HUDEP-2 (cell line): ENCODE measurements at regions not wholly inside any gene's neighbourhood (a gene's known extent, or its start where the extent isn't known, plus 50 kb on each side); places are given as distances from the start of the nearest gene placed in this dataset.
A peak's percentile ranks its signal among the peaks of the same experiment; 100 is the strongest.
"Not testable (repeated sequence)": the region's sequence is repeated elsewhere in the genome, so short reads cannot be mapped to it uniquely, and the experiment has no call there.

Experiments used
- DNase-seq, 76 experiments: peaks; one replicate each; lab custom pipeline; 2025; ENCODE audit not compliant: unreplicated experiment in 76 of 76; lab: John Stamatoyannopoulos, UW

- DNase-seq = no peak
Observed at GRCh38 chr3:28139288-28139687, 102.1 kb upstream of the CMC1 start.

- DNase-seq = no peak
Observed at GRCh38 chr3:28139967-28140634, 101.3 kb upstream of the CMC1 start.

- DNase-seq = no peak
Observed at GRCh38 chr3:28140664-28141063, 100.8 kb upstream of the CMC1 start.

- no peak for DNase-seq
Observed at GRCh38 chr3:28149960-28150359, 91.5 kb upstream of the CMC1 start.

- DNase-seq = no peak
Observed at GRCh38 chr3:28150465-28151206, 90.8 kb upstream of the CMC1 start.

- DNase-seq = no peak
Observed at GRCh38 chr3:28151207-28151550, 90.2 kb upstream of the CMC1 start.

GRCh38 chr3:28151608-28152228, 89.7 kb upstream of the CMC1 start:
- peak in 1 of 76 experiments; percentile 2 for DNase-seq

- DNase-seq = no peak
Observed at GRCh38 chr3:28155631-28156030, 85.8 kb upstream of the CMC1 start.

GRCh38 chr3:28156599-28156998, 84.8 kb upstream of the CMC1 start:
- not testable (repeated sequence) for DNase-seq

GRCh38 chr3:28171962-28172361, 69.5 kb upstream of the CMC1 start:
- DNase-seq = no peak

GRCh38 chr3:28172748-28173147, 68.7 kb upstream of the CMC1 start:
- DNase-seq = no peak

- DNase-seq = no peak
Observed at GRCh38 chr3:28173836-28174235, 67.6 kb upstream of the CMC1 start.

GRCh38 chr3:28186748-28187147, 54.7 kb upstream of the CMC1 start:
- no peak for DNase-seq

GRCh38 chr3:28188686-28189085, 52.7 kb upstream of the CMC1 start:
- DNase-seq = no peak

- DNase-seq = no peak
Observed at GRCh38 chr3:28191363-28191762, 50.1 kb upstream of the CMC1 start.
